GM18951 (cell line): ENCODE measurements at regions not wholly inside any gene's neighbourhood (a gene's known extent, or its start where the extent isn't known, plus 50 kb on each side); places are given as distances from the start of the nearest gene placed in this dataset.

Experiments used
- POLR2A ChIP-seq: IDR thresholded peaks from 4 replicates; pipeline ENCODE4 v1.6.1; 2011; ENCODE audit warnings: mild to moderate bottlenecking; ENCODE audit not compliant: insufficient read length, insufficient read depth; ENCODE audit errors: extremely low read depth
- in situ Hi-C: fragments of 300-500 bp; cut with MboI; formaldehyde crosslinking; loops from one replicate; pipeline ENCODE4 v1.12.0; 2022; ENCODE audit warnings: low sequenced_read_pairs, mixed read lengths, inconsistent platforms; ENCODE audit not compliant: unreplicated experiment

DNA sequence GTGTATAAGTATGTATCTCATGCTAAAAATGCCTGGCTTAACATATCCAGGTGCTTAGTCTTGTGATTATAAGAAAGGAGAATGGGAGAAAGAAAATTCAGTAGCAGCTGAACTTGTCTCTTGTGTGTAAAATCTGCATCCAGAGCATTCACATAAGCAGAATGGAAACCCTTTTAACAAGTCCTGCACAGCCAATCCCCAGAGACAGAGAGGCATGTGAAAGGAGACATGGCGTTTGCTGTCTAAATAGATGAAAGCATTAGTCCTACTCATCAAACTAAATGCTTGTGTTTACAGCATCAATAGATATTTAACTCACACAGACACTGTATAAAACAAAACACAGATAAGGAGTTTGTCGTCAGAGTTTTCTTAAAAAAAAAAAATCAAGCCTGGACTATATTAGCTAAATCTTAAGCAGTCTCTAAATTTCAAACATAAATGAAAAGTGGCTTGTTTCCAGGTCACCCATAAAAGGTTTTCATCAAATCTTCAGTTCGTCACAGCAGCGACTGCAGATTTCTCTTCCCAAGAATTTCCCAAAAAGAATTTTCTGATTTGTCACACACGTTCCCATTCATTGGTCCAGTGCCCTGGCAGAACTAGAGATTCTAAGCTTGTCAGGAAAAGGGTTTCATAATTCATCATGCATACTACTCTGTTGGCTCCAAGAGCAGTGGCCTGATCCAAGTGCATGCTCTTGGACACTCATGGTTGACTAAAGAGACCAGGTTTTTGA is 249.2 kb downstream of the BTG1 start:
- TF ChIP-seq POLR2A: no peak
- in situ Hi-C loops: no loop called here

DNA sequence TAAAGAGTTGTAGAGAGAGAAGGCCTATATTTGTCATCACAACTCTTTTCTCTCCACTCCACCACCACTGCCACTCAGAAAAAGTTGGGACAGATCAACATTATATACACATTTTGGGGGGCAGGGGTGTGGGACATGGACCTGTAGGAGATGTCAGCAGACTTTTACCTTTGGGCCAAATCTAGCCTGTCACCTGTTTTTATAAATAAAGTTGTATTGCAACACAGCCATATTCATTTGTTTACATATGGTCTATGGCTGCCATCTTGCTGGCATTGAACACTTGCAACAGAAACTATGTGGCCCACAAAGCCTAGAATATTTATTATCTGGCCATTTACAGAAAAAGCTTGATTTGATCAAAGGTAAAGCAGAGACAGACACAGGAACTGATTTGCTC is 250.7 kb downstream of the BTG1 start:
- no peak for TF ChIP-seq POLR2A
- in situ Hi-C loops: no loop called here

DNA sequence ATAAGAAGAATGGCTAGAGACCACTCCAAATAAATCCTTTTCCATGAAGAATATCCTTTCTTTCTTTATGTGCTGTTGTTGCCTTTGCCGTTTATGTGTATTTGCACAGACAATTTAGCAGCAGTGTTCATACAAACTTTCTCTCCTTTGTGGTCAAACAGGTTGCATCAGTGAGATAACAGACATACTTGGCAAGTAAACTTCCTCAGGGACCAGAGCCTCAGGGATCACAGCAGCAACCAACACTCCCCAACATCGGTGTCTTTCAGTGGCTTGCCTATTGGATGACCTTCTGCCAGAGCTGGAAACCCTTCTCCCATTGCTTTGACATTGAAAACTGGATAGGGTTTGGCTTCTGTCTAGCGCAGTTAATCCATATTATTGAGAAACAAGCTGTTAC is 252.2 kb downstream of the BTG1 start:
- in situ Hi-C loops: no loop called here
- TF ChIP-seq POLR2A: no peak

DNA sequence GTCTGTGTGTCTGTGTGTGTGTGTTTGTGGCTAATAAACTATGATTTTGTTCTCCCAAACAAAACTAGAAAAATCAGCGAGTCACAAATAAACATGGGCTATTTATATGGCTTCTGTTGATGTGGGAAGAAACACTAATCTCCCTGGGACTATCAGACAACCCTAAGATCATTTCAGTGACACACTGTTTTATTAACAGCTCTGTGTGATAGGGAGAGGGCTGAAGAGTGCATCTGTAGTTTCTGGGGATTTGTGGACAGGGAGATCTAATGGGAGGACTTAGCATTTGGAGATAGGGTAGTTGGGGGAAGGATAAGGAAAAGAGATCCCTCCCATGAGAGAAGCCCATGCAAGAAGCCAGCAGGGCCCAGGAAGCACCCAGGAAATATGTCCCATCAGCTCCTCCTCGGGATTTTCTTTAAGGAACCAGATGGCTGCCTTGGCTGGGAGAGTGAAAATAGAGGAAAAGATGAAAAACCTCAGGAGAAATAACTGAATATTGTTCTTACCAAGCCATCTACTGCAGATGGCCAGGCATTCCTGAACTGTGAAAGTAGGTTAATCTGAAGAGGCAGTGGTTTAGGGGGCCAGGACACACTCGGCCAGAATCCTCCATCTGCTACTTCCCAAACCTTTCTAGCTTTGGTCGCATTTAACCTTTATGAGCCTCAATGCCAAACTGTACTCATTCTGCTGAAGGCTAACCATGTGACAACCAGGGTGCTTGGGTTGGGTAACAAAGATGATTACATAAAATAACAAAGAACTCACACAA is 253.4 kb downstream of the BTG1 start:
- in situ Hi-C loops: no loop called here
- TF ChIP-seq POLR2A: no peak

DNA sequence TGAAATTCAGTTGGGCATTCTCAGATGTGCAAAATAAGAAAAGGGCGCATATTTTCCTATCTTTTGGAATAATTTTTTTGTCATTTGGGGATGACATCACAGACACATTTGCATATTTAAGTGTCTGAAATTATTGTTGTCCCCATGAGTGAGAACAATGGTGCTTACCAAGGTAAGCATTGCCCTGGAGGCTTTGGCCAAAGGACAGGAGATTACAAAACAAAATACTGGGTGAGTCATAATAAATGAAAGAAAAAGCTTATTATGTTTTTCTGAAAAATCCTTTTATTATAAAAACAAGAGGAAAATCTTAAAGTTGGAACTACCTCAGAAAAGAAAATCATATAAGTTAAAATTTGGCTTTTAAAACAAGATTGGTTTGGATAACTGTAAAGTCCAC is 254.9 kb downstream of the BTG1 start:
- TF ChIP-seq POLR2A: no peak
- in situ Hi-C loops: no loop called here

DNA sequence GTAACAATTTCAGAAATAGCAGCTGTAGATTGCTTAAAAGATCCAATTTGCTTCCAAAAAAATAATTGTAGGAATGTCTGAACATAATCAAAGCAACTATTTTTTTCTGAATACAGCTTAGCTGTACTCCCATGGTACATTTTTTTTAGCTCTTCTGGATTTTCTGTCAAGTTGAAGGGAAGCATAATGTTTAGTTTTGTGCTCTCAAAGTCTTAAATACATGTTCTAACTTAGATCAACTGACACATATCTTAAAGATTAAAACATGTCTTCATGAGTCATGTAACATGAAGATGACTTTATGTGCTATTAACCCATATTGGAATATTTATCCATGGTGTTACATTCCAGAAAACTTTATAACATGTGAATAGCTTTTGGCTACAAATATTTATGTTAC is 255.7 kb downstream of the BTG1 start:
- in situ Hi-C loops: no loop called here
- no peak for TF ChIP-seq POLR2A

DNA sequence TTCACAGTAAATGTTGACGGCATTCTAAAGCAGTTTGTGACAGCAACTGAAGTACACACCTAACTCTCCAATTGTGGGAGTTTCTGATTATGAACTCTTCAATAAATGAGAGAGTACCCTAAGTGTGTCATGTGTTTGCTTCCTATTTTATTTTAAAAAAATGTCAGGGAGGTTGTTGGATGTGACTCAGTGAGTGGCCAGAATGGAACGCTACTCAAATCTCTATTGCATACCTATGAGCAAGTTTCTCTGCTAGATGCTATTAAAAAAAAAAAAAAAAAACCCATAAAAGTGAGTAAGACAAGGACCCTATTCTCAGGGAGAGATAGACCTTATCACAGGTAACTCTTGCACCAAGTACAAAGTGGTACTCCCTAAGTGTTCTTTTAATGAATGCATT is 256.6 kb downstream of the BTG1 start:
- TF ChIP-seq POLR2A: no peak
- in situ Hi-C loops: no loop called here

DNA sequence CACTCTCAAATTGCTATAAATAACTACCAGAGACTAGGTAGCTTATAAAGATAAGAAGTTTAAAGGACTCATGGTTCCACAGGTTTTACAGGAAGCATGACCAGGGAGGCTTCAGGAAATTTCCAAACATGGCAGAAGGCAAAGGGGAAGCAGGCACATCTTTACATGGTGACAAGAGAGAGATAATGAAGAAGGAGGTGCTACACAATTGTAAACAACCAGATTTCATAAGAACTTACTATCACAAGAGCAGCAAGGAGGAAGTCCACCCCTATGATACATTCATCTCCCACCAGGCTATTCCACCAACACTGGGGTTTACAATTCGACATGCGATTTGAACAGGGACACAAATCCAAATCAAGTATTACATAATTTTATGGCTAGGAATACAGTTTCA is 257.7 kb downstream of the BTG1 start:
- TF ChIP-seq POLR2A: no peak
- in situ Hi-C loops: no loop called here

DNA sequence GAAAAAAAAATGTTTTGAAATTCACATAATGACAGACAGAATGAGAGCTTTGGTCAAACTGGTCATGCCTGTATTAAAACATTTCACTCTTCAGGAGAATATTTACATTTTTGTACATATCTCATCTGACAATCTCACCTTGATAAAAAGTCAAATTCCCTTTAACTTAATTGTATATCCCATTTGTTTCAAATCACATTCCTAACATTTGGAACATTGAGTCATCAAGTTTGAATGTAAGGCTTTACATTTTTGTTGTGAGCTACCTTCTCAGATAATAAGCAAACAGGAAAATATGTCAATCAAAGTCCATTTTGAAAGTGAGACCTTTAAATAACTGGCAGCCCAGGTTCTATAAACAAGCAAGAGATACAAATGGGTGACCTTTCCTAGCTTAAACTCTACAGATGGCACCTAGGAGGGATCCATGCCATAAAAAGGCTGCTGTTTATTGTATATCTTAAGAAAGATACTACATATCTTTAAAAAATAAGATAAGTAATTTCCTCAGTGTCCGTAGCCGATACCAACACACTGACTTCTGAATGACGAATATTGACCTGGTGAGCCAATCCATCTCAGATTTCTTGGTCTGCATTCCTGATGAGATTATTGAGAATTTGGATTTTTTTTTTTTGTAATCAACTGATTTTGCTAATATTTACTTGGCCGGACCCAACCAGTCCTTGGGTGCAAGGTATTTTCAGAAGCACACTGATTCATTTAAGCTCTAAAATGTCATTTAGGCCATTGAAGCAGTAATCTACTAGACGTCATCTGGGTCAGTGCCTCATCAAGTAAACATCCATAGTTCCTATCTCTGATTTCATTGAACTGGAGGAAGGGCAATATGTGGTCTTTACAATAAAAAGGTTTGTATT is 259.6 kb downstream of the BTG1 start:
- in situ Hi-C loops: no loop called here

DNA sequence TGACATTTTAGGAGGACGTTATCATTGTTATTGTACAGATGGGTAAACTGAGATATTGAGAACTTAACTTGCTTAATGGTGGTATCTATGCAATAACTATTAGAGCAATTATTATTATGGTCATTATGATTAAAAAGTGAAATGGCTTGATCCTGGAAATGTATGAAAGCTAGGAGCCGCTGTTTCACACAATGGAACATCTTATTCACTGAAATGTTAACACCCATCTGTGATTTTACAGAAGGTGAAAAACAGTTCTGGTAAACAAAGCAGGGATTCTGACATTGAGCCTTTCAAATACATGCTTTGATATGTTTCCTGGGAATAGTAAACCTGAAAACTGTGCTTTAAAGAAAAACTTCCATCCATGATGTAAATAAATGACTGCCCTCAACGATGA is 261.4 kb downstream of the BTG1 start:
- no peak for TF ChIP-seq POLR2A
- in situ Hi-C loops: no loop called here

More for the DNA sequence above, 259.6 kb downstream of the BTG1 start:
- TF ChIP-seq POLR2A: no peak

DNA sequence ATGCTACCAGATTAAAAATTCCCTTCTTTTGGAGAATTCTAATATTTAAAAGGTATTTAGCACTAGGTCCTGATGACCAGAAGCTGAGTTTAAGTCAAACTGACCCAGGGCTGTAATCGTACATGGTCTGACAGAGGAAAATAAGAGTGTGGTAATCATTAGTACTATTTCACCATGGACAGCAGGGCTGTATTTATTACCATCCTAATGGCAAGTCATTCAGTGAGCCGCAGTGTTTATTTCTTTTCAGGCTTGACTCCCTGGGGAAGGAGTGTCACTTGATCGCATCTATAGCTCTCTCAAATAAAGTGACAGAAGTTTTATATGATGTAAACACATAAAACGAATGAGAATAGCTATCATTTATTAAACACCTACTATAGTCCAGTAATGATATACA is 261.8 kb downstream of the BTG1 start:
- in situ Hi-C loops: no loop called here
- TF ChIP-seq POLR2A: no peak

DNA sequence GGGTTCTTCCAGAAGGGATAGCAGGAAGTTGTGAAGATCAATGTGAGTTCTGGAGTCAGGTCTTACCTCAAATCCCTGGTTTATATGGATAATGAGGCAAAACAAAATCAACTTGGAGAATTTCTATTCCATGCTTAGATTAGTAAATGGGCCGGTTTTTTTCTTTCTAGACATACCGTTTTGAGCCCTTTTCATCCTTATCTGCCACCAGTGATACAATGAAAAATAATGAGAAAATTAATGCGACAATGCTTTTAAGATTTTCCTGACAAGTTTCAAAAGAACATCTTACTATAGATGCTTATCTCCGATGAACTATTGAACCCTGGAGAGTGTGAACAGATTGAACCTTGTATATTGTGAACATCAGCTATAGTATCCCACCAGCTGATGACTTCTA is 262.7 kb downstream of the BTG1 start:
- TF ChIP-seq POLR2A: no peak
- in situ Hi-C loops: no loop called here

DNA sequence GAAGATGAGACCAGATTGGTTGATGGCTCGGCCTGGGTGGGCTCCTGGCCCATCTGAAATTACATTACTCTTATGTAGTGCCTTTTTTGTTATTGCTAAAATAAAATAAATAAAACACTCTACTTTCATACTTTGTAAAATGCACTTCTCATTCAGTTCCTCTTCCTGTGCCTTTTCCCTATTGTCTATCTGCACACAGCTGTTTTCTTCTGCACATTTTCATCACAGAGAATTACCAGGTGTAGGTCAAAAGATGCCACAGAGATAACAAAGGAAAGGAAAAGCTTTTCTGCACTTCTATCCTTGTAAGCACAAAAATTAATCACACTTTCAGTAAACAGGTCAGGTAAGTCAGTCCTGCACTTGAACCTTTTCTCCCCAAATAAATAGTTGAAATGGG is 265.1 kb downstream of the BTG1 start:
- TF ChIP-seq POLR2A: no peak
- in situ Hi-C loops: no loop called here
